GM19240 (cell line): ENCODE measurements at regions not wholly inside any gene's neighbourhood (a gene's known extent, or its start where the extent isn't known, plus 50 kb on each side); places are given as distances from the start of the nearest gene placed in this dataset.
A peak's percentile ranks its signal among the peaks of the same experiment; 100 is the strongest.
"Not testable (repeated sequence)": the region's sequence is repeated elsewhere in the genome, so short reads cannot be mapped to it uniquely, and the experiment has no call there.

Experiments
- DNase-seq: peaks from one replicate; pipeline ENCODE4 v3.0.0; 2011; ENCODE audit warnings: low spot score; ENCODE audit not compliant: insufficient read length

GRCh38 chr5:17326600-17327037, 109.2 kb downstream of the BASP1 start:
- DNase-seq = no peak

- DNase-seq = no peak
These were observed 109.7 kb downstream of the BASP1 start for GRCh38 chr5:17327048-17327625.

DNA sequence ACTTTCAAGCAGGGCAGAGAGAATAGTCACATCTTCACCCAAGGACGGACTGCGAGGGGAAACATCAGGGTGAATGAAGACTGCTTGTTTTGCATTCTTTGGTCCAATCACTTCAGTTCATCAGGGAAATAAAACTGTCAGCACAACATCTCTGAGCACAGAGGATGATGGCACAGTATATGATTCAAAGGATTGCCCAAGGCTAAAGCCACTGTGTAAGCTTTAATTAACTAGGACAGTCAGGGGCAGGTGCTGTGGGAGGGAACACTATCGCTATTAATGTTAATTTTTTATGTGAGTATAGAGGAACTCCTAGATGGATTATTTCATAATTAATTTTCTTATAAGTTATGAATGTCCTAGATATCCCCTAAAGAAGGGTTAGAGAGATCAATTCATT, 112.1 kb downstream of the BASP1 start:
- no peak for DNase-seq

DNA sequence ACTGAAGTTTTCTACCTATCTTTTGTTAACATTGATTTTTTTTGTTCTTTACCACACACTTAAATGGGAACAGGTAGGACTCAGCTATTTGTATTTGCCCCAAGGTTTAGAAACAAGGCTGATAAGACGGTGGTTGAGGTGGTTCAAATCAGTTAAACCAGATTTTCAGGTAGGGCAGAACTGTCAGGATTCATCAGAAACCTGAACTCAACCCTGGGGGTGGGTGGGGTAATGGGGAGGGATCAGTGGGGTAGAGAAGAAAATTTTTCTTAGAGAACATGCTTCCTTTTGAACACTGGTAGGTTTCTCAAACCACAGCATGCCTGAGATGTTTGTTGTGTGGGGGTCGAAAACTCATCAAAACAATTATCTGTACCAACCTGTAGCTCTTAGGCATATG, 113.0 kb downstream of the BASP1 start:
- no peak for DNase-seq

DNA sequence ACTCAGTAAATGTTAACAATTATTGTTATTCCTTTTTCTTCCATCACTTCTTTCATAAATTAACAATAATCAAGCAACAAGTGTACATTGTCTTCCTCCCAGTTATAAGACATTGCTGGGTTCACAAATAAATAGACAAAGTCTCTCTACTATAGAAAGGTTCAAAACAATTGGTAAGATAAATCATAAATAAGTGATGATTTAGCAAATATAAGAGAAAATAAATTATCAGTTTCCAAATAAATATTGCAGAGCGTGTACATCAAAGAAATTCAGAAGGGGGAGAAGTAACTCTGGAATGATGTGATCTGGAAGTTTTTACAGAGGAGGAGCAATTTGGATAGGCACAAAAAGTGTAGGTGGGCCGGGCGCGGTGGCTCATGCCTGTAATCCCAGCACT, 114.2 kb downstream of the BASP1 start:
- no peak for DNase-seq

- no peak for DNase-seq
These were observed 116.3 kb downstream of the BASP1 start for GRCh38 chr5:17333755-17334154.

DNA sequence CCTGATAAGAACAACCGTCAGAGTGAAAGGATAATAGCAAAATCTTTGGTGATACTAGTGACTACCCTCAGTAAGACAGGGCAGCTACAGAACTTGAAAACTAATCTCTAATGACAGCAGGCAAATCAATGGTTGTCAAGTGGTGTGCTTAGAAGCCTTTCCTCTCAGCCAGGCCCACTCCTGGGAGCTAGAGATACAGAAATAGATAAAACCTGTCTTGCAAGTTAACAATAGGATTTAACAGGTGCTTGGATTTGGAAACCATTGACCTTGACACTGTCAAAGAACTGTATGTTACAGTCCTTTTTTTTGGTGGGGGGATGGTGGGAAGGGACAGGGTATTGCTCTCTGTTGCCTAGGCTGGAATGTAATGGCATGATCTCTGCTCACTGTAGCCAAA, 118.6 kb downstream of the BASP1 start:
- no peak for DNase-seq

GRCh38 chr5:17336723-17337122, 119.3 kb downstream of the BASP1 start:
- DNase-seq = not testable (repeated sequence)

GRCh38 chr5:17339841-17340240, 122.4 kb downstream of the BASP1 start:
- DNase-seq = no peak

DNA sequence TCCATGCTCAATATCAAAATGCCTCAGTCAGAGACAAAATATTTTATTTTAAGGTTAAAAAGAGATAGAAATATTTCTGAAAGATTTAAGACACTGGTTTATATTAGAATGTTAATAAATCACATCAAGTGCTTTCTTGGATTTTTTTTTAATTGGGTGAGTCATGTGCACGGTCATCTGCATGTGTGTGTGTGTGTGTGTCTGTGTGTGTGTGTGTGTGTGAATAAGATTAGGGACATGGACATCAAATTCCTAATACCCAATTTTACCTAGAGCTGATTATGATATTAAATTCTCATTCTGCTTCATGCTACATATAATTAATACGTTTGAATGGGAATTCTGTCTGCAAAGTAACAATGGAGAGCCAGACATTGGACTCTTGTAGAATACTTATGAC, 122.9 kb downstream of the BASP1 start:
- no peak for DNase-seq

DNA sequence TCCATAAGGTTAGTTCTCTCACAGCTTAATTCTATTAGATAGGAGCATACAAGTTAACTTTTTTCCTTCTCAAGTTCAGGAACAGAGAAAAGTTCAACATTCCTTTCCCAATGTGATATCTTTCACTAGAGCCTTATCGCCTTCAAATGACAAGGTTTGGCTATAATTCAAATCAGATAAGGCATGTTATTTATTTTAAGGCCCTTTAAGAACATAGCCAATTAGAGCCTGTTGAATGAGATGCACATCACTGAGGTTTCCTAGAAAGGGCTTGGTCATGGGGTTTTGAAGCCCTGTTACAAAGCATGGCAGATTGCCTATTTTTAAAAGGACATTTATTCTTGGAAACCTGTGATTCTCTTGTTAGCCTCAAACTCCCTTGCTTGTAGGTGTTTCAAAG, 123.4 kb downstream of the BASP1 start:
- DNase-seq = no peak

DNA sequence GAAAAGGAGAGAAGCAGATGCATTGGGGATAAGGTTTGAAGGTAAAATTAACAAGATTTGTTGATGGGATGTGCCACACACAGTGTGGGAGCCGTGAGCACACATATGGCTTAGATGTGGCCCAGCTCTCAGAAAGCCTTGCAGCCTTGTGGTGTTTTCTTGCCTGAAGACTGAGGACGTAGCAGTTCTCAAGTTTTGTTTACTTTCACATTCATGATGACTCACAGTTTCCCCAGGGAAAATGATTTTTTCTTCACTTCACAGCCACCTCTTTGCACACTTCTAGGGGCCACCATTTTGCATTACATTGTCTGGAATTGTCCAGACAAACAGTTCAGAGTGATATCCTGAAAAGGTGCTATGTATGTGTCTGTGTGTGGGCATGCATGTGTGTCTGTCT, 126.2 kb downstream of the BASP1 start:
- DNase-seq = peak; percentile 17

DNA sequence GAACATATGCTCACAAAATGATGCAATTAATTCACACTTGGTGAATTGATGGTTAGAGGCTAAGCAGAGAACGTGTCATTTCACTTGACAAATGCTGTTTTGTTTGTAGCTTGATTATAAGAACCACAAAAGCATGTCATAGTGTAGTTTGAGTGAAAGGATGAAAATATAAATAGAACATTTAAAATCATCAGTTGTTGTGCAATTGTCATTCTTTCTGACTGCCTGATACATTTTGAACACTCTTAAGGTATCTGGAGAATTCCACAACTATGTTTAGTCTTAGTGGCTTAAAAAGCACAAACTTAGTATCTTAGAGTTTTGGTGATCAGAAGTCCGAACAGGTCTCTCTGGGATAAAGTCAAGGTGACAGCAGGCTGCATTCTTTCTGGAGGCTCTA, 129.4 kb downstream of the BASP1 start:
- no peak for DNase-seq

- DNase-seq = no peak
These were observed 134.8 kb downstream of the BASP1 start for GRCh38 chr5:17352223-17352622.

- no peak for DNase-seq
These were observed 136.8 kb downstream of the BASP1 start for GRCh38 chr5:17354265-17354664.

DNA sequence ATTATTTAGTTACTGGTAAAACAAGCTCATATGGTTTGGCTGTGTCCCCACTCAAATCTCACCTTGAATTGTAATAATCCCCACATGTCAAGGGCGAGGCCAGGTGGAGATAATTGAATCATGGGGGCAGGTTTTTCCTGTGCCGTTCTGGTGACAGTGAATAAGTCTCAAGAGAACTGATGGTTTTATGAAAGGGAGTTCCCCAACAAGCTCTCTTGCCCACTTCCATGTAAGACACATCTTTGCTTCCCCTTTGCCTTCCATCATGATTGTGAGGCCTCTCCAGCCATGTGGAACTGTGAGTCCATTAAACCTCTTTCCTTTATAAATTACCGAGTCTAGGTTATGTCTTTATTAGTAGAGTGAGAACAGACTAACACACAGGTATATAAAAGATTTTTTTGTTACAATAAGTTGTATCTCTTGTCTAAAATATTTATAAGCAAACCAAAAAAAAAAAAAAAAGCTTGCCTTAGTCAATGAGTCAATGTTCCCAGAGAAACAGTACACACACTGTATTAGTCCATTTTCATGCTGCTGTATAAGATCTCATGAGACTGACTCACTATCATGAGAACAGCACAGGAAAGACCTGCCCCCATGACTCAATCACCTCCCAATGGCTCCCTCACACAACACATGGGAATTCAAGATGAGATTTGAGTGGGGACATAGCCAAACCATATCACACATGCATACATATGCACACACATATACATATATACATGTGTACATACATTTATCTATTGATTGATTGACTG, 138.3 kb downstream of the BASP1 start:
- DNase-seq = no peak

GRCh38 chr5:17356551-17356950, 139.1 kb downstream of the BASP1 start:
- DNase-seq = no peak

- DNase-seq = no peak
These were observed 140.1 kb downstream of the BASP1 start for GRCh38 chr5:17357504-17357903.

DNA sequence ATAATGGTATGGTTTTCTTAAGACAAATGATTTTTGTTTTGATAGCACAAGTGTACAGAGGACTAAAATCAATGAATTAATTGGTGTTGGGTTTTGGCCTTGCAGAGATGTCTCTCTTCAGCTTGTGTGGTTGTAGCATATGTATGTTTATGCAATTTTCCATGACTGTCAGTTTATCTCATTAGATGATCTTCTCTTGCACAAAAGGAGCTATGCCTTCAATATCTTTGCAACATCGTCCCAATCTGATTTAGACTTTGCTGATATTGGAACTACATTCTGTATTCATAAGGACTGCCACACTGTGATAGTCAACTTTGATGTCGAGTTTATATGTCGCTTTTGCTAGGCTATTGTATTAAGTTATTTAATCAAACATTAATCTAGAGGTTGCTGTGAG, 140.0 kb upstream of the TAF11L2 start:
- DNase-seq = no peak

GRCh38 chr5:17359451-17360011, 138.5 kb upstream of the TAF11L2 start:
- DNase-seq = no peak

GRCh38 chr5:17360879-17361278, 137.2 kb upstream of the TAF11L2 start:
- DNase-seq = no peak

GRCh38 chr5:17361331-17361730, 136.7 kb upstream of the TAF11L2 start:
- DNase-seq = no peak
